ENCODE measurements at regions not wholly inside any gene's neighbourhood (a gene's known extent, or its start where the extent isn't known, plus 50 kb on each side); places are given as distances from the start of the nearest gene placed in this dataset.

DNA sequence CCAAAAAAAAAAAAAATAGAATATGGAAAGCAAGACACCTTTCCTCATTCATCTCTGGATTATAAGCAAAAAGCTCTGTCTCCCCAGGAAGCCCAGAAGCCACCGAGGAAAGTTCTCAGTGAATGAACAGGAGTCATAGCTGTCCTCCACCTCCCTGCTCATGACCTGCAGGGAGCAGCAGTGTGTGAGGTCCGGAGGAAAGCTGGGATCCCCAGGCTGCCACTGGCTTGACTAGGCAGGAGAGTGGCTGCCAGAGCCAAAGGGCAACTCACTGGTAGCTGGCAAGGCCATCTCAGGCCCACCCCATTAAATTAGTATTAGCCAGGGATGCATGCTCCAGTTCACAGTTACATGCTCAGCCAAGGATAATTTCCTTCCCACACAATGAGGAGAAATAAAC, 191.6 kb upstream of the STT3B start:
- Mint-ChIP-seq H3K27ac (no peak overlapping the region), H3K27me3 (ENCODE audit: insufficient read depth, low read depth) (no peaks in the 10 kb centered on the region), H3K36me3 (no peaks in the 10 kb centered on the region), H3K9me3 (peaks cover 8% of the 10 kb centered on the region), H3K4me1 (no peaks in the 10 kb centered on the region), H3K4me3 (no peak overlapping the region)
- Histone ChIP-seq H2AFZ (replicated peaks) (no peak overlapping the region), H3K9me3 (ENCODE audit: low read depth) (no peaks in the 10 kb centered on the region), H3F3A (ENCODE audit: low read depth) (no peaks in the 10 kb centered on the region), H3K36me3 (no peaks in the 10 kb centered on the region), H3K4me3 (no peak overlapping the region), H3K4me2 (no peak overlapping the region), H3K27ac (no peak overlapping the region), H3K4me1 (peaks cover 8% of the 10 kb centered on the region), H3K79me2 (ENCODE audit: low read depth) (no peaks in the 10 kb centered on the region), H4K20me1 (ENCODE audit: low read depth) (no peaks in the 10 kb centered on the region), H3K9ac (no peak overlapping the region), H3K27me3 (no peaks in the 10 kb centered on the region)
- DNase-seq (ENCODE audit: low spot score): peak; percentile 40
- TF ChIP-seq, protein P1, sequence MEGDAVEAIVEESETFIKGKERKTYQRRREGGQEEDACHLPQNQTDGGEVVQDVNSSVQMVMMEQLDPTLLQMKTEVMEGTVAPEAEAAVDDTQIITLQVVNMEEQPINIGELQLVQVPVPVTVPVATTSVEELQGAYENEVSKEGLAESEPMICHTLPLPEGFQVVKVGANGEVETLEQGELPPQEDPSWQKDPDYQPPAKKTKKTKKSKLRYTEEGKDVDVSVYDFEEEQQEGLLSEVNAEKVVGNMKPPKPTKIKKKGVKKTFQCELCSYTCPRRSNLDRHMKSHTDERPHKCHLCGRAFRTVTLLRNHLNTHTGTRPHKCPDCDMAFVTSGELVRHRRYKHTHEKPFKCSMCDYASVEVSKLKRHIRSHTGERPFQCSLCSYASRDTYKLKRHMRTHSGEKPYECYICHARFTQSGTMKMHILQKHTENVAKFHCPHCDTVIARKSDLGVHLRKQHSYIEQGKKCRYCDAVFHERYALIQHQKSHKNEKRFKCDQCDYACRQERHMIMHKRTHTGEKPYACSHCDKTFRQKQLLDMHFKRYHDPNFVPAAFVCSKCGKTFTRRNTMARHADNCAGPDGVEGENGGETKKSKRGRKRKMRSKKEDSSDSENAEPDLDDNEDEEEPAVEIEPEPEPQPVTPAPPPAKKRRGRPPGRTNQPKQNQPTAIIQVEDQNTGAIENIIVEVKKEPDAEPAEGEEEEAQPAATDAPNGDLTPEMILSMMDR (IDR thresholded peaks at IDR 0.05): peak; percentile 25
- TF ChIP-seq EZH2 (IDR thresholded peaks at IDR 0.05): no peak
- no peak for TF ChIP-seq EZH2phosphoT487 (IDR thresholded peaks at IDR 0.05)

DNA sequence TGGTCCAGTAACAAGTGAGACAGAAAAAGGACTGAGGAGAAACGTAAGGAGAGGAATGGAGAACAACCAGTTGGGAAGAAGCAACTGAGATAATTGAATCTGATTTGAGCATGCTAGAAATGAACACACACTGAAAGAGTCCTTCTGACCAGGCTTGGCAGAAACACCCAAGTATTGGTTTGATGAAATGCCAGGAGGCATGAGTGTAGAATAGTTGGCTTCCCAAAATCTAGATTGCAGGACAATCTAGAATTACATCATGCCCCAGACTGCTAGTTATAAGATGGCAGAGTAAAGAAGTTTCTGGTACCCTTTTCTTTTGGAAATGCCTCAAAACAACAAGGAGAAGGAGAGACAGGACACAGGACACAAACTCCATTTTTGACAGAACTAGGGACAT, 189.7 kb upstream of the STT3B start:
- Mint-ChIP-seq H3K36me3 (no peaks in the 10 kb centered on the region), H3K9me3 (peaks cover 8% of the 10 kb centered on the region), H3K4me3 (no peak overlapping the region), H3K4me1 (no peaks in the 10 kb centered on the region), H3K27me3 (ENCODE audit: insufficient read depth, low read depth) (no peaks in the 10 kb centered on the region), H3K27ac (no peak overlapping the region)
- Histone ChIP-seq H2AFZ (replicated peaks) (no peak overlapping the region), H3F3A (ENCODE audit: low read depth) (no peaks in the 10 kb centered on the region), H3K36me3 (no peaks in the 10 kb centered on the region), H3K4me1 (peaks cover 9% of the 10 kb centered on the region), H3K27ac (no peak overlapping the region), H3K4me2 (no peak overlapping the region), H3K27me3 (no peaks in the 10 kb centered on the region), H3K9me3 (ENCODE audit: low read depth) (no peaks in the 10 kb centered on the region), H3K9ac (no peak overlapping the region), H4K20me1 (ENCODE audit: low read depth) (no peaks in the 10 kb centered on the region), H3K79me2 (ENCODE audit: low read depth) (no peaks in the 10 kb centered on the region), H3K4me3 (no peak overlapping the region)
- no peak for DNase-seq (ENCODE audit: low spot score)
- TF ChIP-seq EZH2phosphoT487 (IDR thresholded peaks at IDR 0.05) (no peak), EZH2 (IDR thresholded peaks at IDR 0.05) (no peak)
- TF ChIP-seq, protein P1 (IDR thresholded peaks at IDR 0.05): no peak

DNA sequence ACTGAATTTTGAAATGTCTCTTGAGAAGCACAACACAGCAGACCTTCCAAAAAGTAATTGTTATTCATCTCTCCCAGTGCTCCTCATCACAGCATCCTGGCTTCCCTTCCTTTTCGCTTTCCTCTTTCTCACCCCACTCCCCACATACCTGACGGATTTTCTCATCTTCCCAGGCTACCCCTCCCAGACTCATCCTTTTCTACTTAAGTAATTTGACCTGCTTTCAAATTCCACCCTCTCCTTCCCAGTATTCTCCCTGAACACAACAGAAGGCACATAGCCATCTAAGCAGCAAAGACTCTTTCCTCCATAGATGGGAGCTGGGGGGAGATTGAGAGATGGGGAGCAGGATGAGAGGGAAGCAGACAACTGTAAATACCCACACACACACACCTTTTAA, 187.1 kb upstream of the STT3B start:
- Histone ChIP-seq H4K20me1 (ENCODE audit: low read depth) (no peaks in the 10 kb centered on the region), H3K4me2 (peak overlapping the region; percentile 22), H3F3A (ENCODE audit: low read depth) (peaks cover 7% of the 10 kb centered on the region), H3K36me3 (no peaks in the 10 kb centered on the region), H3K27ac (no peak overlapping the region), H3K9ac (no peak overlapping the region), H3K4me3 (no peak overlapping the region), H3K79me2 (ENCODE audit: low read depth) (no peaks in the 10 kb centered on the region), H3K27me3 (no peaks in the 10 kb centered on the region), H3K9me3 (ENCODE audit: low read depth) (no peaks in the 10 kb centered on the region), H2AFZ (replicated peaks) (no peak overlapping the region), H3K4me1 (peaks cover 20% of the 10 kb centered on the region)
- no peaks in the 10 kb centered on the region for H3K36me3 Mint-ChIP-seq
- H3K27ac Mint-ChIP-seq: no peak overlapping the region
- DNase-seq (ENCODE audit: low spot score): peak; percentile 11
- H3K4me3 Mint-ChIP-seq: no peak overlapping the region
- H3K4me1 Mint-ChIP-seq: no peaks in the 10 kb centered on the region
- no peaks in the 10 kb centered on the region for H3K27me3 Mint-ChIP-seq (ENCODE audit: insufficient read depth, low read depth)
- TF ChIP-seq EZH2 (IDR thresholded peaks at IDR 0.05) (no peak), EZH2phosphoT487 (IDR thresholded peaks at IDR 0.05) (no peak)
- TF ChIP-seq, protein P1 (IDR thresholded peaks at IDR 0.05): no peak
- peaks cover 8% of the 10 kb centered on the region for H3K9me3 Mint-ChIP-seq

Data from neural progenitor cell (in vitro differentiated cells).